ENCODE measurements at regions not wholly inside any gene's neighbourhood (a gene's known extent, or its start where the extent isn't known, plus 50 kb on each side); places are given as distances from the start of the nearest gene placed in this dataset.

- no peaks in the 10 kb centered on the region for H3K9me3 ChIP-seq (ENCODE audit: low read depth, low read length, poor library complexity, severe bottlenecking)
- no peak for TF ChIP-seq EZH2 (IDR thresholded peaks at IDR 0.05; ENCODE audit: borderline replicate concordance, low read depth, low read length, poor library complexity, severe bottlenecking)
- no peak for TF ChIP-seq CTCF (conservative IDR thresholded peaks at IDR 0.05; ENCODE audit: low read depth, low read length)
- no peaks in the 10 kb centered on the region for H3K36me3 ChIP-seq (ENCODE audit: insufficient read depth, low read length, poor library complexity, severe bottlenecking)
- ChIA-PET CTCF (no interaction called here), POLR2A (ENCODE audit: low non-redundant PET) (no interaction called here)
- no peaks in the 10 kb centered on the region for H3K4me1 ChIP-seq (ENCODE audit: insufficient read depth, low read length, poor library complexity, severe bottlenecking)
- no TSS peak for BruUV-seq (replicated peaks)
- H3K4me3 ChIP-seq (ENCODE audit: low read depth, low read length, poor library complexity, severe bottlenecking): no peak overlapping the region
- no peak overlapping the region for H3K27ac ChIP-seq (ENCODE audit: low read depth, low read length, poor library complexity, severe bottlenecking)
- intact Hi-C loops (cut with micrococcal nuclease; ENCODE audit: unreplicated experiment): no loop called here
- no peaks in the 10 kb centered on the region for H3K27me3 ChIP-seq (replicated peaks; ENCODE audit: insufficient read depth, low read depth, low read length, poor library complexity)
- DNase-seq (ENCODE audit: low spot score): no peak
Measured at GRCh38 chr11:26014456-26015115, 317.3 kb upstream of the ANO3 start.

- H3K4me3 ChIP-seq (ENCODE audit: low read depth, low read length, poor library complexity, severe bottlenecking): no peak overlapping the region
- no peak for DNase-seq (ENCODE audit: low spot score)
- no peaks in the 10 kb centered on the region for H3K36me3 ChIP-seq (ENCODE audit: insufficient read depth, low read length, poor library complexity, severe bottlenecking)
- no peak for TF ChIP-seq CTCF (conservative IDR thresholded peaks at IDR 0.05; ENCODE audit: low read depth, low read length)
- no peak for TF ChIP-seq EZH2 (IDR thresholded peaks at IDR 0.05; ENCODE audit: borderline replicate concordance, low read depth, low read length, poor library complexity, severe bottlenecking)
- intact Hi-C loops (cut with micrococcal nuclease; ENCODE audit: unreplicated experiment): no loop called here
- POLR2A ChIA-PET (ENCODE audit: low non-redundant PET): no interaction called here
- H3K9me3 ChIP-seq (ENCODE audit: low read depth, low read length, poor library complexity, severe bottlenecking): no peaks in the 10 kb centered on the region
- no peaks in the 10 kb centered on the region for H3K27me3 ChIP-seq (replicated peaks; ENCODE audit: insufficient read depth, low read depth, low read length, poor library complexity)
- no peaks in the 10 kb centered on the region for H3K4me1 ChIP-seq (ENCODE audit: insufficient read depth, low read length, poor library complexity, severe bottlenecking)
- H3K27ac ChIP-seq (ENCODE audit: low read depth, low read length, poor library complexity, severe bottlenecking): no peak overlapping the region
- CTCF ChIA-PET: no interaction called here
- no TSS peak for BruUV-seq (replicated peaks)
Measured at GRCh38 chr11:26017322-26017860, 314.5 kb upstream of the ANO3 start.

- CTCF ChIA-PET: no interaction called here
Measured at GRCh38 chr11:26017903-26018302, 314.0 kb upstream of the ANO3 start.

More at GRCh38 chr11:26017903-26018302, 314.0 kb upstream of the ANO3 start:
- no peak for DNase-seq (ENCODE audit: low spot score)
- H3K4me1 ChIP-seq (ENCODE audit: insufficient read depth, low read length, poor library complexity, severe bottlenecking): no peaks in the 10 kb centered on the region
- no peaks in the 10 kb centered on the region for H3K27me3 ChIP-seq (replicated peaks; ENCODE audit: insufficient read depth, low read depth, low read length, poor library complexity)
- intact Hi-C loops (cut with micrococcal nuclease; ENCODE audit: unreplicated experiment): no loop called here
- no peaks in the 10 kb centered on the region for H3K36me3 ChIP-seq (ENCODE audit: insufficient read depth, low read length, poor library complexity, severe bottlenecking)
- H3K27ac ChIP-seq (ENCODE audit: low read depth, low read length, poor library complexity, severe bottlenecking): no peak overlapping the region
- H3K4me3 ChIP-seq (ENCODE audit: low read depth, low read length, poor library complexity, severe bottlenecking): no peak overlapping the region
- POLR2A ChIA-PET (ENCODE audit: low non-redundant PET): no interaction called here
- no TSS peak for BruUV-seq (replicated peaks)
- TF ChIP-seq CTCF (conservative IDR thresholded peaks at IDR 0.05; ENCODE audit: low read depth, low read length): no peak
- no peak for TF ChIP-seq EZH2 (IDR thresholded peaks at IDR 0.05; ENCODE audit: borderline replicate concordance, low read depth, low read length, poor library complexity, severe bottlenecking)
- no peaks in the 10 kb centered on the region for H3K9me3 ChIP-seq (ENCODE audit: low read depth, low read length, poor library complexity, severe bottlenecking)
